Esophagus muscularis mucosa (tissue), 3 donors: ENCODE measurements at regions not wholly inside any gene's neighbourhood (a gene's known extent, or its start where the extent isn't known, plus 50 kb on each side); places are given as distances from the start of the nearest gene placed in this dataset.

Experiments
- CTCF ChIP-seq, 3 experiments: fragments of 200-600 bp in 2 of 3; fragments of 450-650 bp in 1 of 3; sonication (generic) in 2 of 3; IDR thresholded peaks; one replicate each; pipeline ENCODE4 v1.5.1; 2017 to 2019; ENCODE audit warnings: antibody characterized with exemption in 3 of 3, mild to moderate bottlenecking in 2 of 3, moderate library complexity in 1 of 3
- POLR2AphosphoS5 ChIP-seq, 2 donors: sonication (generic); formaldehyde crosslinking; IDR thresholded peaks; one replicate each; pipeline ENCODE4 v1.6.1; 2017; ENCODE audit warnings: antibody characterized with exemption in 2 of 2

GRCh38 chr6:120771019-120771418 lies 563.3 kb downstream of the TBC1D32 start:
- TF ChIP-seq CTCF (IDR thresholded peaks at IDR 0.05) (no peak), POLR2AphosphoS5 (IDR thresholded peaks at IDR 0.05) (no peak)
